Heart right ventricle (tissue), 16 donors: ENCODE measurements at regions not wholly inside any gene's neighbourhood (a gene's known extent, or its start where the extent isn't known, plus 50 kb on each side); places are given as distances from the start of the nearest gene placed in this dataset.
"Not testable (repeated sequence)": the region's sequence is repeated elsewhere in the genome, so short reads cannot be mapped to it uniquely, and the experiment has no call there.

Experiments used
- ATAC-seq, 8 donors: fragments of 200-7000 bp; cut with Tn5 transposase; one replicate each; pipeline ENCODE4 v1.9.1; 2020; ENCODE audit warnings: mild to moderate bottlenecking in 8 of 8, moderate library complexity in 8 of 8, moderate number of reproducible peaks in 1 of 8
- DNase-seq, 2 donors: peaks; one replicate each; pipeline ENCODE4 v3.0.0-alpha.2; 2020
- H3K27ac ChIP-seq, 10 donors: fragments of 200-600 bp; sonication (generic) in 2 of 10; one replicate each; pipeline versions ENCODE4 v1.5.0 to v1.8.0; 2020 to 2022; ENCODE audit warnings: mild to moderate bottlenecking in 3 of 10
- H3K27me3 ChIP-seq, 7 donors: fragments of 200-600 bp; one replicate each; pipeline ENCODE4 v1.8.0; 2021 to 2022; ENCODE audit warnings: mild to moderate bottlenecking in 2 of 7
- H3K36me3 ChIP-seq, 9 donors: fragments of 200-600 bp; sonication (generic) in 1 of 9; one replicate each; pipeline versions ENCODE4 v1.5.0 to v1.8.0; 2020 to 2022; ENCODE audit warnings: mild to moderate bottlenecking in 2 of 9
- H3K4me1 ChIP-seq, 9 donors: fragments of 200-600 bp; sonication (generic) in 1 of 9; one replicate each; pipeline versions ENCODE4 v1.5.0 to v1.8.0; 2020 to 2022; ENCODE audit warnings: mild to moderate bottlenecking in 4 of 9
- H3K4me3 ChIP-seq, 10 donors: fragments of 200-600 bp; sonication (generic) in 2 of 10; one replicate each; pipeline versions ENCODE4 v1.5.0 to v1.8.0; 2020 to 2022; ENCODE audit warnings: mild to moderate bottlenecking in 7 of 10, moderate library complexity in 2 of 10
- H3K9me3 ChIP-seq, 11 donors: fragments of 200-600 bp in 10 of 11; sonication (generic) in 2 of 11; one replicate each; pipeline versions ENCODE4 v1.5.0 to v1.8.0; 2013 to 2022; ENCODE audit warnings: mild to moderate bottlenecking in 2 of 11, control low read depth in 1 of 11, moderate library complexity in 1 of 11
- WGBS, 2 donors: extraction: QIAGEN DNeasy Blood & Tissue Kit; methylation state at CpG; one replicate each; pipeline ENCODE4 v1.1.7; 2013; ENCODE audit warnings: inconsistent platforms in 1 of 2; 5-methylcytosine and 5-hydroxymethylcytosine counted together
- intact Hi-C, 10 donors: fragments of 100-400 bp; cut with DNase I; formaldehyde crosslinking; loops; one replicate each; pipeline versions ENCODE4 v1.11.1 to v1.14.2; 2022
- TF ChIP-seq, protein P1 (sequence below), 9 donors: fragments of 200-600 bp; sonication (generic) in 2 of 9; IDR thresholded peaks; one replicate each; pipeline versions ENCODE4 v1.5.0 to v1.8.0; 2021 to 2022; ENCODE audit warnings: antibody characterized with exemption in 9 of 9, mild to moderate bottlenecking in 5 of 9, moderate library complexity in 1 of 9
- donor health status: Arrhythmogenic right ventricular cardiomyopathy.
- donor health status: ischemic (EF 13 %, LVEDD 7.1; RV severe dilation, severe dysfunction).
- donor health status: healthy with polysubstance abuse.
- donor health status: DM: no; HTN: yes; CAD: no.
- donor health status: DM: no; HTN: no; CAD: no.
- donor health status: ischemic (EF 25% LVEDD 6.9; RV normal size, moderate dysfunction).
- donor health status: ischemic (EF 25% LVEDD 5.7; RV mildly dilated, moderate dysfunction).
- donor health status: healthy.
- donor health status: DM: yes; HTN: yes; CAD: no.
- donor health status: Ischemic cardiomyopathy.
- donor health status: ischemic (EF 35%, LVEDD 5.7; RV mildly dilated, moderate dysfunction).
- donor health status: nonischemic (EF 11% LVEDD 7.7; RV severe dilation, severe dysfunction).
- donor health status: DM: yes; HTN: yes; CAD: no.
- donor health status: PGD.
- donor health status: ischemic (EF 29% LVEDD 5.4; RV normal size, mild dysfunction).
- donor health status: nonischemic (EF 23%, LVEDD 6.1; RV moderate dilation, normal function).

DNA sequence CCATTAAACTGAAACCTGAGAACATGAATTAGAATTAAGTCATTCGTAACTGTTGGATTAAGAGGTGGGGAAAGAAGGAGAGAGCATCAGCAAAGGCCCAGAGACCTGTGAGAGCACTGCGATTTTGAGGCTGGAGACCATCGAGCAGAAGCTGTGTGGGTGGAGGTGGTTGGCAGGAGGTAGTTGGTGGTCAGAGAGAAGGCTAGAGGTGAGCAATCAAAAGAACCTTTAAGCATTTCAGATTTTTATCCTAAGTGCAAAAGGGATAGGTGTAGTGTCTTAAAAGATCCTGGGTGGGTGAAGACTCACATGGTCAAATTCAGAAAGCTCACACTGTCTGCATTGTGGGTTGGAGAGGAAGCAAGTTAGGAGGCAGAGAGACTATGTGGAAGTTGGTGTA, 65.1 kb upstream of the TEX264 start:
- no peak for ATAC-seq
- no peaks in the 10 kb centered on the region for H3K27me3 ChIP-seq
- H3K4me1 ChIP-seq: no peaks in the 10 kb centered on the region
- H3K9me3 ChIP-seq: no peaks in the 10 kb centered on the region
- peaks cover 0 to 4% (median 0%) of the 10 kb centered on the region in 9 donors for H3K36me3 ChIP-seq
- intact Hi-C loops: no loop called here
- DNase-seq: no peak
- TF ChIP-seq, protein P1, sequence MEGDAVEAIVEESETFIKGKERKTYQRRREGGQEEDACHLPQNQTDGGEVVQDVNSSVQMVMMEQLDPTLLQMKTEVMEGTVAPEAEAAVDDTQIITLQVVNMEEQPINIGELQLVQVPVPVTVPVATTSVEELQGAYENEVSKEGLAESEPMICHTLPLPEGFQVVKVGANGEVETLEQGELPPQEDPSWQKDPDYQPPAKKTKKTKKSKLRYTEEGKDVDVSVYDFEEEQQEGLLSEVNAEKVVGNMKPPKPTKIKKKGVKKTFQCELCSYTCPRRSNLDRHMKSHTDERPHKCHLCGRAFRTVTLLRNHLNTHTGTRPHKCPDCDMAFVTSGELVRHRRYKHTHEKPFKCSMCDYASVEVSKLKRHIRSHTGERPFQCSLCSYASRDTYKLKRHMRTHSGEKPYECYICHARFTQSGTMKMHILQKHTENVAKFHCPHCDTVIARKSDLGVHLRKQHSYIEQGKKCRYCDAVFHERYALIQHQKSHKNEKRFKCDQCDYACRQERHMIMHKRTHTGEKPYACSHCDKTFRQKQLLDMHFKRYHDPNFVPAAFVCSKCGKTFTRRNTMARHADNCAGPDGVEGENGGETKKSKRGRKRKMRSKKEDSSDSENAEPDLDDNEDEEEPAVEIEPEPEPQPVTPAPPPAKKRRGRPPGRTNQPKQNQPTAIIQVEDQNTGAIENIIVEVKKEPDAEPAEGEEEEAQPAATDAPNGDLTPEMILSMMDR (IDR thresholded peaks at IDR 0.05): no peak
- no peak overlapping the region for H3K27ac ChIP-seq
- 92 to 95% methylated on average over 3 of the region's 3 CpGs for WGBS, 2 donors
- no peak overlapping the region for H3K4me3 ChIP-seq

DNA sequence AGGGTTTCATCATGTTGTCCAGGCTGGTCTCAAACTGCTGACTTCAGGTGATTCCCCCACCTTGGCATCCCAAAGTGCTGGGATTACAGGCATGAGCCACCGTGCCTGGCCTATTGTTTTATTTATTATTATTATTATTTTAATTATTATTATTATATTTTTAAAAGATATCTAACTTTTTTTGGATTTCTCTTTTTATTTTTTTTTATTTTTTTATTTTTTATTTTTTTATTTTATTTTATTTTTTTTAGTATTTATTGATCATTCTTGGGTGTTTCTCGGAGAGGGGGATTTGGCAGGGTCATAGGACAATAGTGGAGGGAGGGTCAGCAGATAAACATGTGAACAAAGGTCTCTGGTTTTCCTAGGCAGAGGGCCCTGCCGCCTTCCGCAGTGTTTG, 64.2 kb upstream of the TEX264 start:
- H3K27me3 ChIP-seq, H3K36me3 ChIP-seq, intact Hi-C loops, DNase-seq, H3K27ac ChIP-seq, H3K4me1 ChIP-seq, ATAC-seq, H3K4me3 ChIP-seq, H3K9me3 ChIP-seq: not testable (repeated sequence)
- 91 to 92% methylated on average over 2 of the region's 4 CpGs for WGBS, 2 donors

DNA sequence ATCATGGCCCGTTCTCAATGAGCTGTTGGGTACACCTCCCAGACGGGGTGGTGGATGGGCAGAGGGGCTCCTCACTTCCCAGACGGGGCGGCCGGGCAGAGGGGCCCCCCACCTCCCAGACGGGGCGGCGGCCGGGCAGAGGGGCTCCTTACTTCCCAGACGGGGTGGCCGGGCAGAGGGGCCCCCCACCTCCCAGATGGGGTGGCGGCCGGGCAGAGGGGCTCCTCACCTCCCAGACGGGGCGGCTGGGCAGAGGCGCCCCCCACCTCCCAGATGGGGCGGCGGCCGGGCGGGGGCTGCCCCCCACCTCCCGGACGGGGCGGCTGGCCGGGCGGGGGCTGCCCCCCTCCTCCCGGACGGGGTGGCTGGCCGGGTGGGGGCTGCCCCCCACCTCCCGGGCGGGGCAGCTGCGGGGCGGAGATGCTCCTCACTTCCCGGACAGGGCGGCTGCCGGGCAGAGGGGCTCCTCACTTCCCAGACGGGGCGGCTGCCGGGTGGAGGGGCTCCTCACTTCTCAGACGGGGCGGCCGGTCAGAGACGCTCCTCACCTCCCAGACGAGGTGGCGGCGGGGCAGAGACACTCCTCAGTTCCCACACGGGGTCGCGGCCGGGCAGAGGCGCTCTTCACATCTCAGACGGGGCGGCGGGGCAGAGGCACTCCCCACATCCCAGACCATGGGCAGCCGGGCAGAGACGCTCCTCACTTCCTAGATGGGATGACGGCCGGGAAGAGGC, 63.3 kb upstream of the TEX264 start:
- H3K4me3 ChIP-seq, H3K27me3 ChIP-seq, H3K4me1 ChIP-seq, H3K27ac ChIP-seq, H3K36me3 ChIP-seq, intact Hi-C loops, H3K9me3 ChIP-seq, ATAC-seq, DNase-seq: not testable (repeated sequence)
- WGBS, 2 donors: 97 to 98% methylated on average over 50 to 57 of the region's 57 CpGs

DNA sequence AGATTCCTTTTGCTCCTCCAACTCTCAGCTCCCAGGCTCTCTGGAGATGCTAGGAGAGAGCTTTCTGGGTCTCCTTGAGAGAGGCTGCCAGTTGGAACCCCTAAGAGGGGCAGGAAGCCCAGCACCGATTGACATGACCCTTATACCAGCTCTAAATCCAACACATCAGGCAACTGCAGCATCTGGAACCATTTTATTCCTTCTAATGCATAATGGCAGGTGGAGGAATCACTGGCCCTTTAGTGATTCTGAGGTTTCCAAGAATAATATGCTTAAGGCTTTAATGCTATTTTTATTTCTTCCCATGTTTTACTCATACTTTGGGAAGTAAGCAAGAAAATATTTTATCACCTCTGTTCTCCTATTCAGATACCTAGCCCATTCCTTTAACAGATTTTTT, 60.3 kb upstream of the TEX264 start:
- no peaks in the 10 kb centered on the region for H3K27me3 ChIP-seq
- H3K4me3 ChIP-seq: no peak overlapping the region
- peaks cover 0 to 3% (median 0%) of the 10 kb centered on the region in 9 donors for H3K36me3 ChIP-seq
- TF ChIP-seq, protein P1 (IDR thresholded peaks at IDR 0.05): no peak
- H3K9me3 ChIP-seq: no peaks in the 10 kb centered on the region
- ATAC-seq (no peak), DNase-seq (no peak)
- H3K27ac ChIP-seq: no peak overlapping the region
- intact Hi-C loops: no loop called here
- no peaks in the 10 kb centered on the region for H3K4me1 ChIP-seq
- 79 to 80% methylated on average over 1 of the region's 1 CpG for WGBS, 2 donors

DNA sequence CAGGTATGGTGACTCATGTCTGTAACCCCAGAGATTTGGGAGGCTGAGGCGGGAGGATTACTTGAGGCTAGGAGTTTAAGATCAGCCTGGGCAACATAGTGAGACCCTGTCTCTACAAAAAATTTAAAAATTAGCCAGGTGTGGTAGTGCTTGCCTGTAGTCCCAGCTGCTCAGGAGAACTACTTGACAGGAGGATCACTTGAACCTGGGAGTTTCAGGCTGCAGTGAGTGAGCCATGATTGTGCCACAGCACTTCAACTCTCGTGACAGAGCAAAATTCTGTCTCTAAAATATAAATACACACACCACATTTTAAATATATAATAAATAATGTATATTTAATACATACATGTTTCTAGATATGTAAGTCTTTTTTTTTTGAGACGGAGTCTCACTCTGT, 53.5 kb upstream of the TEX264 start:
- Histone ChIP-seq H3K9me3 (no peaks in the 10 kb centered on the region), H3K36me3 (peaks cover 0 to 3% (median 0%) of the 10 kb centered on the region in 9 donors), H3K27ac (no peak overlapping the region), H3K4me3 (no peak overlapping the region), H3K4me1 (peaks cover 0 to 25% (median 16%) of the 10 kb centered on the region in 9 donors), H3K27me3 (no peaks in the 10 kb centered on the region)
- DNase-seq (no peak), ATAC-seq (no peak)
- 97 to 99% methylated on average over 3 of the region's 3 CpGs for WGBS, 2 donors
- intact Hi-C loops: no loop called here
- TF ChIP-seq, protein P1 (IDR thresholded peaks at IDR 0.05): no peak

DNA sequence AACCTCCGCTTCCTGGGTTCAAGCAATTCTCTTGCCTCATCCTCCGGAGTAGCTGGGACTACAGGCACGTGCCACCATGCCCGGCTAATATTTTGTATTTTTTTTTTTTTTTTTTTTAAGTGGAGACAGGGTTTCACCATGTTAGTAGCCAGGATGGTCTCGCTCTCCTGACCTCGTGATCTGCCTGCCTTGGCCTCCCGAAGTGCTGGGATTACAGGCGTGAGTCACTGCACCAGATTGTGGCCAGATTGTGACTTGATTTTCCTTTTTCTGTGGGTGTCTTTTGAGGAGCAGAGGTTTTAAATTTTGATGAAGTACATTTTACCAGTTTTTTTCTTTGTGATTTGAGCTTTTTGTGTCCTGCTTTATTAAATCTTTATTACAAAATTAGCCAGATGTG, 53.0 kb upstream of the TEX264 start:
- WGBS, 2 donors: 90 to 94% methylated on average over 8 of the region's 8 CpGs
- DNase-seq, H3K36me3 ChIP-seq, H3K27ac ChIP-seq, intact Hi-C loops, H3K4me3 ChIP-seq, H3K27me3 ChIP-seq, H3K9me3 ChIP-seq, ATAC-seq: not testable (repeated sequence)
- peaks cover 0 to 30% (median 19%) of the 10 kb centered on the region in 9 donors for H3K4me1 ChIP-seq
